22Rv1 (cell line): ENCODE measurements at regions not wholly inside any gene's neighbourhood (a gene's known extent, or its start where the extent isn't known, plus 50 kb on each side); places are given as distances from the start of the nearest gene placed in this dataset.

Experiments
- CTCF ChIP-seq: fragments of 450-650 bp; IDR thresholded peaks from 2 replicates; pipeline ENCODE4 v1.5.1; 2017; ENCODE audit warnings: mild to moderate bottlenecking
- ZFX ChIP-seq: fragments of 450-650 bp; IDR thresholded peaks from 2 replicates; pipeline ENCODE4 v1.6.1; 2017; ENCODE audit warnings: antibody characterized with exemption, borderline replicate concordance

- TF ChIP-seq CTCF = no peak
- TF ChIP-seq ZFX = no peak
Observed at GRCh38 chr15:97867870-97868269, 92.6 kb upstream of the ARRDC4 start.
